ENCODE measurements at regions not wholly inside any gene's neighbourhood (a gene's known extent, or its start where the extent isn't known, plus 50 kb on each side); places are given as distances from the start of the nearest gene placed in this dataset.

GRCh38 chr11:122028036-122028435 is 88.0 kb downstream of the BLID start:
- WGBS: 96% methylated on average over 2 of the region's 2 CpGs

GRCh38 chr11:122025757-122026156 is 90.3 kb downstream of the BLID start:
- H3K4me1 ChIP-seq (ENCODE audit: control insufficient read depth in 2 of 2, insufficient read depth in 2 of 2, low read length in 2 of 2): no peaks in the 10 kb centered on the region
- H3K4me3 ChIP-seq (ENCODE audit: low read length in 2 of 2): no peak overlapping the region
- WGBS: 96% methylated on average over 12 of the region's 12 CpGs
- H3K27ac ChIP-seq (ENCODE audit: low read depth in 1 of 2, low read length in 1 of 2): no peak overlapping the region
- H3K36me3 ChIP-seq (ENCODE audit: control insufficient read depth in 2 of 2, insufficient read depth in 2 of 2, low read length in 1 of 2): no peaks in the 10 kb centered on the region
- H3K27me3 ChIP-seq (ENCODE audit: control insufficient read depth in 2 of 2, insufficient read depth in 1 of 2, low read length in 1 of 2): no peaks in the 10 kb centered on the region
- H3K9me3 ChIP-seq (ENCODE audit: control insufficient read depth in 2 of 2, insufficient read depth in 1 of 2, low read length in 1 of 2): no peaks in the 10 kb centered on the region
- DNase-seq (ENCODE audit: low read depth in 6 of 9, low spot score in 9 of 9): no peak

More at GRCh38 chr11:122028036-122028435, 88.0 kb downstream of the BLID start:
- no peak overlapping the region for H3K27ac ChIP-seq (ENCODE audit: low read depth in 1 of 2, low read length in 1 of 2)
- no peaks in the 10 kb centered on the region for H3K4me1 ChIP-seq (ENCODE audit: control insufficient read depth in 2 of 2, insufficient read depth in 2 of 2, low read length in 2 of 2)
- H3K27me3 ChIP-seq (ENCODE audit: control insufficient read depth in 2 of 2, insufficient read depth in 1 of 2, low read length in 1 of 2): no peaks in the 10 kb centered on the region
- no peaks in the 10 kb centered on the region for H3K36me3 ChIP-seq (ENCODE audit: control insufficient read depth in 2 of 2, insufficient read depth in 2 of 2, low read length in 1 of 2)
- no peak overlapping the region for H3K4me3 ChIP-seq (ENCODE audit: low read length in 2 of 2)
- H3K9me3 ChIP-seq (ENCODE audit: control insufficient read depth in 2 of 2, insufficient read depth in 1 of 2, low read length in 1 of 2): no peaks in the 10 kb centered on the region
- no peak for DNase-seq (ENCODE audit: low read depth in 6 of 9, low spot score in 9 of 9)

- Histone ChIP-seq H3K4me3 (ENCODE audit: low read length in 2 of 2) (no peak overlapping the region), H3K9me3 (ENCODE audit: control insufficient read depth in 2 of 2, insufficient read depth in 1 of 2, low read length in 1 of 2) (no peaks in the 10 kb centered on the region), H3K27me3 (ENCODE audit: control insufficient read depth in 2 of 2, insufficient read depth in 1 of 2, low read length in 1 of 2) (no peaks in the 10 kb centered on the region), H3K4me1 (ENCODE audit: control insufficient read depth in 2 of 2, insufficient read depth in 2 of 2, low read length in 2 of 2) (no peaks in the 10 kb centered on the region), H3K27ac (ENCODE audit: low read depth in 1 of 2, low read length in 1 of 2) (no peak overlapping the region), H3K36me3 (ENCODE audit: control insufficient read depth in 2 of 2, insufficient read depth in 2 of 2, low read length in 1 of 2) (no peaks in the 10 kb centered on the region)
- no peak for DNase-seq (ENCODE audit: low read depth in 6 of 9, low spot score in 9 of 9)
- 94% methylated on average over 3 of the region's 3 CpGs for WGBS
Observed at GRCh38 chr11:122024278-122024677, 91.7 kb downstream of the BLID start.

DNA sequence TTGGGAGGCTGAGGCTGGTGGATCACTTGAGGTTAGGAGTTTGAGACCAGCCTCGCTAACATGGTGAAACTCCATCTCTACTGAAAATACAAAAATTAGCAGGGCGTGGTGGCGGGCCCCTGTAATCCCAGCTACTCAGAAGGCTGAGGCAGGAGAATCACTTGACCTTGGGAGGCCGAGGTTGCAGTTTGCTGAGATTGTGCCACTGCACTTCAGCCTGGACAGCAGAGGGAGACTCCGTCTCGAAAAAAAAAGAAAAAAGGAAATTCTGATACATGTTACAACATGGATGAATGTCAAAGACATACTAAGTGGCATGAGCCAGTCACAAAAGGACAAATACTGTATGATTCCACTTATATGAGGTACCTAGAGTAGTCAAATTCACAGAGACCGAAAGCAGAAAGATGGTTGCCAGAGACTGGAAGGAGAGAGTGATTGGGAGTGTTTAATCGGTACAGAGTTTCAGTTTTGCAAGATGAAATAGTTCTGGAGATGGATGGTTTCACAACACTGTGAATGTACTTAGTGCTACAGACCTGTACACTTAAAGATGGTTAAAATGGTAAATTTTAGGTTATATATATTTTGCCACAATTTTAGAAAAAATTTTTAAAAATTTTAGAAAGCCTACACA is 92.3 kb downstream of the BLID start:
- 90% methylated on average over 8 of the region's 8 CpGs for WGBS
- no peaks in the 10 kb centered on the region for H3K36me3 ChIP-seq (ENCODE audit: control insufficient read depth in 2 of 2, insufficient read depth in 2 of 2, low read length in 1 of 2)
- no peak overlapping the region for H3K27ac ChIP-seq (ENCODE audit: low read depth in 1 of 2, low read length in 1 of 2)
- no peak for DNase-seq (ENCODE audit: low read depth in 6 of 9, low spot score in 9 of 9)
- no peak overlapping the region for H3K4me3 ChIP-seq (ENCODE audit: low read length in 2 of 2)
- H3K4me1 ChIP-seq (ENCODE audit: control insufficient read depth in 2 of 2, insufficient read depth in 2 of 2, low read length in 2 of 2): no peaks in the 10 kb centered on the region
- no peaks in the 10 kb centered on the region for H3K27me3 ChIP-seq (ENCODE audit: control insufficient read depth in 2 of 2, insufficient read depth in 1 of 2, low read length in 1 of 2)
- no peaks in the 10 kb centered on the region for H3K9me3 ChIP-seq (ENCODE audit: control insufficient read depth in 2 of 2, insufficient read depth in 1 of 2, low read length in 1 of 2)

DNA sequence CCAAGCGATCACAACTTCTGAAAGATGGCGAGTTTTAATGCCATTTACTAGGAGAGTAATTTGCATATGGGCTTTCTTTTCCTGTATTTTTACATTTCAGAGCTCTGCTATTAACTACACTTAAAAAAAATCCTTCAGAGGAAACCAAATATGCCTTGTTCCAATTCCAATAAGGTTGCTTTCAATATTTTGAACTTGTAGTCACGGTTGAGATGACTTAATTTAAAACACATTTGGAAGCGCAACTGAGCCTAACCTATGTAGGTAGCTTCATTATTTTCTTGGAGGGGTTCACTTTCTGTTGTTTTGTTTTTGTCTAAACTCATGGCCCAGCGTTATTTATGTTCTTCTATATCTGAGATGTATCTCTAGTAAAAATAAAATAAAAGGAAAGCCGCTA is 93.4 kb downstream of the BLID start:
- no peaks in the 10 kb centered on the region for H3K36me3 ChIP-seq (ENCODE audit: control insufficient read depth in 2 of 2, insufficient read depth in 2 of 2, low read length in 1 of 2)
- no peak overlapping the region for H3K27ac ChIP-seq (ENCODE audit: low read depth in 1 of 2, low read length in 1 of 2)
- H3K9me3 ChIP-seq (ENCODE audit: control insufficient read depth in 2 of 2, insufficient read depth in 1 of 2, low read length in 1 of 2): no peaks in the 10 kb centered on the region
- H3K4me3 ChIP-seq (ENCODE audit: low read length in 2 of 2): no peak overlapping the region
- DNase-seq (ENCODE audit: low read depth in 6 of 9, low spot score in 9 of 9): no peak
- no peaks in the 10 kb centered on the region for H3K27me3 ChIP-seq (ENCODE audit: control insufficient read depth in 2 of 2, insufficient read depth in 1 of 2, low read length in 1 of 2)
- no peaks in the 10 kb centered on the region for H3K4me1 ChIP-seq (ENCODE audit: control insufficient read depth in 2 of 2, insufficient read depth in 2 of 2, low read length in 2 of 2)
- 96% methylated on average over 6 of the region's 6 CpGs for WGBS

DNA sequence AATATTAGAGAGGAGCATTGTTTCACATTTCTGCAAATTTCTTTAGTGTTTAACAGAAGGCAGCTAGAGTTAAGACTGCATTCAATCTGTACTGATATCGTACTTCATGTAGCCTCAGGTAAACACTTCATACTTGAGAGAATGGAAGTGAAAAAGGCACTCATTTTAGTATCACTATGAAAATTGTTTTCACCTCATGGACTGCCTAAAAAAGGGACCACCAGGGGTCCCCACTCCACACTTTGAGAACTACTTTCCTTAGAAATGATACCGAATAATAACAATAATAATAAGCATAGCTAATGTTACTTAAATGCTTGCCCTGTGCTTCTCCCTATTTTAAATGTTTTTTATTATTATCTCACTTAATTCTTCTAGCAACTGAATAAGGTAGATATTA is 95.1 kb downstream of the BLID start:
- H3K4me3 ChIP-seq (ENCODE audit: low read length in 2 of 2): no peak overlapping the region
- H3K9me3 ChIP-seq (ENCODE audit: control insufficient read depth in 2 of 2, insufficient read depth in 1 of 2, low read length in 1 of 2): no peaks in the 10 kb centered on the region
- 75% methylated on average over 2 of the region's 2 CpGs for WGBS
- no peak overlapping the region for H3K27ac ChIP-seq (ENCODE audit: low read depth in 1 of 2, low read length in 1 of 2)
- no peaks in the 10 kb centered on the region for H3K4me1 ChIP-seq (ENCODE audit: control insufficient read depth in 2 of 2, insufficient read depth in 2 of 2, low read length in 2 of 2)
- no peak for DNase-seq (ENCODE audit: low read depth in 6 of 9, low spot score in 9 of 9)
- H3K36me3 ChIP-seq (ENCODE audit: control insufficient read depth in 2 of 2, insufficient read depth in 2 of 2, low read length in 1 of 2): no peaks in the 10 kb centered on the region
- no peaks in the 10 kb centered on the region for H3K27me3 ChIP-seq (ENCODE audit: control insufficient read depth in 2 of 2, insufficient read depth in 1 of 2, low read length in 1 of 2)

GRCh38 chr11:122019908-122020694 is 95.9 kb downstream of the BLID start:
- DNase-seq (ENCODE audit: low read depth in 6 of 9, low spot score in 9 of 9): no peak
- no peaks in the 10 kb centered on the region for H3K36me3 ChIP-seq (ENCODE audit: control insufficient read depth in 2 of 2, insufficient read depth in 2 of 2, low read length in 1 of 2)
- no peak overlapping the region for H3K27ac ChIP-seq (ENCODE audit: low read depth in 1 of 2, low read length in 1 of 2)
- H3K9me3 ChIP-seq (ENCODE audit: control insufficient read depth in 2 of 2, insufficient read depth in 1 of 2, low read length in 1 of 2): no peaks in the 10 kb centered on the region
- H3K4me3 ChIP-seq (ENCODE audit: low read length in 2 of 2): no peak overlapping the region
- H3K4me1 ChIP-seq (ENCODE audit: control insufficient read depth in 2 of 2, insufficient read depth in 2 of 2, low read length in 2 of 2): no peaks in the 10 kb centered on the region
- no peaks in the 10 kb centered on the region for H3K27me3 ChIP-seq (ENCODE audit: control insufficient read depth in 2 of 2, insufficient read depth in 1 of 2, low read length in 1 of 2)
- 97% methylated on average over 3 of the region's 3 CpGs for WGBS

DNA sequence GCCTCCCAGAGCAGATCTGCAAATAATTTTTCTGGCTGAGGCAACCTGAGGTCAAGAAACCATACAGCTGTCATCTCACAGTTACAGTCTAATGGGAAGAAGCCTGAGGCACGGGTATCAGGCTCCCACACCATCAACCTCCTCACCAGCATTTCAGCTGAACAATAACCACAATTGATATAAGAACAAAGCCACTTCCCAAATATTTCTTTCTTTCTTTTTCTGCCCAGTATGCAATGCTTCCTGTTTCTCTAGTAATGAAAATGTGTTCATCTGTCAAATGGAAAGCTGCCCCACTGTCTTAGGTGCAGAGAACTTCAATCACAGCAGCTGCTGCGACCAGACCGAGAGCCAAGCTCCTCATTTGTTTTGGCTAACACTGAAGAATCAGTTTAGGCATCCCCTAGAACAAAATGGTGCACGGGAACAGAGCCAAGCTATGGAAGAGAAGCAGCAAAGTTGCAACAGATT is 108.4 kb downstream of the BLID start:
- no peak overlapping the region for H3K27ac ChIP-seq (ENCODE audit: low read depth in 1 of 2, low read length in 1 of 2)
- peak in 1 of 9 donors; percentile 13 for DNase-seq (ENCODE audit: low read depth in 6 of 9, low spot score in 9 of 9)

GRCh38 chr11:122004446-122004845 is 111.6 kb downstream of the BLID start:
- H3K36me3 ChIP-seq (ENCODE audit: control insufficient read depth in 2 of 2, insufficient read depth in 2 of 2, low read length in 1 of 2): no peaks in the 10 kb centered on the region
- no peak overlapping the region for H3K4me3 ChIP-seq (ENCODE audit: low read length in 2 of 2)
- no peak overlapping the region for H3K27ac ChIP-seq (ENCODE audit: low read depth in 1 of 2, low read length in 1 of 2)
- no peaks in the 10 kb centered on the region for H3K9me3 ChIP-seq (ENCODE audit: control insufficient read depth in 2 of 2, insufficient read depth in 1 of 2, low read length in 1 of 2)
- WGBS: 99% methylated on average over 1 of the region's 1 CpG
- H3K27me3 ChIP-seq (ENCODE audit: control insufficient read depth in 2 of 2, insufficient read depth in 1 of 2, low read length in 1 of 2): no peaks in the 10 kb centered on the region
- no peaks in the 10 kb centered on the region for H3K4me1 ChIP-seq (ENCODE audit: control insufficient read depth in 2 of 2, insufficient read depth in 2 of 2, low read length in 2 of 2)
- DNase-seq (ENCODE audit: low read depth in 6 of 9, low spot score in 9 of 9): no peak

More for the DNA sequence above, 108.4 kb downstream of the BLID start:
- no peaks in the 10 kb centered on the region for H3K4me1 ChIP-seq (ENCODE audit: control insufficient read depth in 2 of 2, insufficient read depth in 2 of 2, low read length in 2 of 2)
- no peaks in the 10 kb centered on the region for H3K9me3 ChIP-seq (ENCODE audit: control insufficient read depth in 2 of 2, insufficient read depth in 1 of 2, low read length in 1 of 2)
- H3K4me3 ChIP-seq (ENCODE audit: low read length in 2 of 2): no peak overlapping the region
- H3K36me3 ChIP-seq (ENCODE audit: control insufficient read depth in 2 of 2, insufficient read depth in 2 of 2, low read length in 1 of 2): no peaks in the 10 kb centered on the region
- 20% methylated on average over 4 of the region's 4 CpGs for WGBS
- H3K27me3 ChIP-seq (ENCODE audit: control insufficient read depth in 2 of 2, insufficient read depth in 1 of 2, low read length in 1 of 2): no peaks in the 10 kb centered on the region

All from thymus (tissue), 11 donors.